Activated T-helper 2 cell treated with anti-CD3 and anti-CD28 coated beads, Interferon-gamma antibody, Interleukin-2, Interleukin-4, amounts not matched to agents 10 μg/mL and 5 μg/mL and 100 μg/mL, durations not matched to agents 14 hours and 24 hours and 36 hours (primary cell): ENCODE measurements at regions not wholly inside any gene's neighbourhood (a gene's known extent, or its start where the extent isn't known, plus 50 kb on each side); places are given as distances from the start of the nearest gene placed in this dataset.

Experiments
- DNase-seq: peaks from one replicate; pipeline ENCODE4 v3.0.0; 2021; ENCODE audit warnings: low spot score
- H3K27ac Mint-ChIP-seq: one replicate; pipeline ENCODE4 v1.8.0; 2021; ENCODE audit warnings: mixed read lengths
- H3K27me3 Mint-ChIP-seq: one replicate; pipeline ENCODE4 v1.8.0; 2021; ENCODE audit warnings: low read depth, mixed read lengths
- H3K36me3 Mint-ChIP-seq: one replicate; pipeline ENCODE4 v1.8.0; 2021; ENCODE audit warnings: low read depth, mixed read lengths
- H3K4me1 Mint-ChIP-seq: one replicate; pipeline ENCODE4 v1.8.0; 2021; ENCODE audit warnings: low read depth, mixed read lengths
- H3K4me3 Mint-ChIP-seq: one replicate; pipeline ENCODE4 v1.8.0; 2021; ENCODE audit warnings: low read depth, mild to moderate bottlenecking, moderate library complexity, mixed read lengths
- H3K9me3 Mint-ChIP-seq: one replicate; pipeline ENCODE4 v1.8.0; 2021; ENCODE audit warnings: mixed read lengths
- intact Hi-C: fragments of 100-400 bp; cut with micrococcal nuclease; formaldehyde crosslinking; loops from one replicate; pipeline ENCODE4 v1.15.1; 2023

DNA sequence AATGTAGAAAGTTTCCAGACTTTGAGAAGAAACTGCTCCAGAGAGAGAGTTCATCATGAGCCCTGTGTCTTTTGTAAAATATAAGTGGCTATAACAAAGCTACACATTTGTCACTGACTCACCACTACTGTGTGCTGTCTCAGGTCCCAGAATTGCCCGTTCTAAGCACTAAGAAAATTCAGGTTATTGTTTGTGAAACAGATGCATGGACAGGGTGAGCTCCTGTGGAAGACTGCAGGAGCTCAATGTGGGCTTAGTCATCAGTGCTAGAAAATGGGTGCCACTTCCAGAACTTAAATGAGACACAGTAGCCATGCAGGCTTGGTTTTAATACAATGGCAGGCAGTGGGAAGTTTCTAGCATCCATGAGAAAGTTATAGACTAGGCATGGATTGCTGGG, 251.4 kb upstream of the RBMY1B start:
- no peaks in the 10 kb centered on the region for H3K9me3 Mint-ChIP-seq
- peak overlapping the region; percentile 42 for H3K27ac Mint-ChIP-seq
- peaks cover 9% of the 10 kb centered on the region for H3K36me3 Mint-ChIP-seq
- intact Hi-C loops: loop anchor here (2.0 to 10.0 kb wide), 5 partner anchors 152 to 685 kb away; partner anchors contain the start of gene EIF1AY
- DNase-seq: no peak
- no peaks in the 10 kb centered on the region for H3K27me3 Mint-ChIP-seq
- H3K4me3 Mint-ChIP-seq: no peak overlapping the region
- H3K4me1 Mint-ChIP-seq: peaks cover 34% of the 10 kb centered on the region

DNA sequence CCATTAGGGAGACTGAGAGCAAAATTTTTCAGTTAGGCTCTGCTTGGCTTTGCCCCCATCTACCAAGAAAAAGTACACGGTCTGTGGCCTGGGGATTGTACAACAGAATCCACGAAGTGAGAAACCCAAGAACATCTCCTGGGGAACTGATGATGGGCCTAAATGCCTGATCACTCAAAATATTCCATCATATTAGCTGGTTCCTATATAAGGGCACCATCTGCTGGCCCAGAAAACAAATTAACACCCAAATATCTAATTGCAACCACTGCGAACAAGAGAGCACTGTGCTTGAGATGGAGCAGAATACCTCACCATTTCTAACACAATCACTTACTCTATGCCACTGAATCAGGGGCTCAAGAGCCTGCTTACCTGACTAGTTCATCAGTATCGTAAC, 250.8 kb upstream of the RBMY1B start:
- no peaks in the 10 kb centered on the region for H3K27me3 Mint-ChIP-seq
- H3K4me1 Mint-ChIP-seq: peaks cover 32% of the 10 kb centered on the region
- H3K27ac Mint-ChIP-seq: peak overlapping the region; percentile 42
- H3K4me3 Mint-ChIP-seq: no peak overlapping the region
- no peak for DNase-seq
- H3K36me3 Mint-ChIP-seq: peaks cover 9% of the 10 kb centered on the region
- intact Hi-C loops: loop anchor here (10.0 kb wide), 2 partner anchors 296 to 516 kb away; no protein-coding TSS in a partner anchor
- no peaks in the 10 kb centered on the region for H3K9me3 Mint-ChIP-seq

DNA sequence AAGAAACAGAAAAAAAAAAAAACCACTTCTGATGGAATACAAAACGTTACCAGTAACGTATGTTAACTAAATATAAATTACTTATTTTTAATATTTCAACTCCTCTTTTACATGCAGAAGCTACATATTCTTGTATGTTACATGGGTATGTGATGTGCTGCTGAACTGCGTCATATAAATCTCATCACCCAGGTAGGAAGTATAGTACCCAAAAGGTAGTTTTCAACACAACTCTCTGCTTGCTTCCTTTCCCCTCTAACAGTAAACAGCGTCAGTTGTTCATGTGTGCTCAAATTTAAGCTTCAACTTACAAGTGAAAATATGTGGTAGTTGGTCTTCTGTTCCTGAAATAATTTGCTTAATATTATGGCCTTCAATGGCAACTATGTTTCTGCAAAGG, 250.0 kb upstream of the RBMY1B start:
- intact Hi-C loops: loop anchor here (10.0 kb wide), 2 partner anchors 296 to 516 kb away; no protein-coding TSS in a partner anchor
- Mint-ChIP-seq H3K9me3 (no peaks in the 10 kb centered on the region), H3K27ac (peak overlapping the region; percentile 12), H3K36me3 (peaks cover 9% of the 10 kb centered on the region), H3K4me3 (no peak overlapping the region), H3K4me1 (peaks cover 30% of the 10 kb centered on the region), H3K27me3 (no peaks in the 10 kb centered on the region)
- no peak for DNase-seq

DNA sequence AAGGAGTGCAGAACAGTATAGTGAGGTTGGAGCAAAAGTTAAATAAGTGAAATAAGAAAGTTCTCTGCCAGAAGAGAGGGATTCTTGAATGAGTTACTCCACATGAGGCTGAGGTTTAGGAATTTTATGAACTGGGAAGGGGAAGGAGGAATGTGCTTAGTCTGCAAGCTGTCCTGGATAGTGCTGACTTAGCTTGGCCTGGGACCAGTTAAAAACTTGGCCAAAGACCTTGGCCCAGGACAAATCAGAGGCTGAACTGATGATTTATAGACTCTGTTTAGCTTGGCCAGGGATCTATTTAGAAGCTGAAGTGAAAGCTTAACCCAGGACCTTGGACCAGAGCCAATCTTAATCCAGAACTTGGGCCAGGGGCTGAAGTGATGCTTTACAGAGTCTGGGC, 244.4 kb upstream of the RBMY1B start:
- no peak overlapping the region for H3K4me3 Mint-ChIP-seq
- intact Hi-C loops: loop anchor here (10.0 kb wide), 2 partner anchors 302 to 522 kb away; no protein-coding TSS in a partner anchor
- DNase-seq: no peak
- H3K36me3 Mint-ChIP-seq: peaks cover 4% of the 10 kb centered on the region
- no peaks in the 10 kb centered on the region for H3K27me3 Mint-ChIP-seq
- no peaks in the 10 kb centered on the region for H3K9me3 Mint-ChIP-seq
- H3K4me1 Mint-ChIP-seq: peaks cover 6% of the 10 kb centered on the region
- H3K27ac Mint-ChIP-seq: no peak overlapping the region

DNA sequence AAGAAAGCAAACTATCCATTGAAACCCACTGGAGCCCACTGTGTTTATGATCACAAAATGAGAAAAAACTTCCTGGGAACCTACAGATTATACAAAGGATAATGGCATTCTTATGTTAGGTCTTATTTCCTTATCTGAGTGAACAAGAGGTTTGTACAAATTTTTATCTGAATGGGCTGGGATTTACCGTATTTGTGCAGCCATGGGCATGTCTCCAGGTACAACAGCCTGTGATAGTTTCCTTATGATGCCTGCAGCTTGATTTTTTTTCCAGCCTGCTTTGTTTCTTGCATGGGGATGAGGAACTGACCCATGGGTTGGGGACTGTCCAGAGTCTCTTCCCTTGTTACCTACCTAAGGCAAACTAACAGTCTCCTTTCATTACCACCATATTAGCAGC, 244.0 kb upstream of the RBMY1B start:
- Mint-ChIP-seq H3K27me3 (no peaks in the 10 kb centered on the region), H3K27ac (no peak overlapping the region), H3K4me3 (no peak overlapping the region), H3K9me3 (no peaks in the 10 kb centered on the region), H3K4me1 (peaks cover 3% of the 10 kb centered on the region), H3K36me3 (peaks cover 4% of the 10 kb centered on the region)
- intact Hi-C loops: loop anchor here (10.0 kb wide), 2 partner anchors 302 to 522 kb away; no protein-coding TSS in a partner anchor
- no peak for DNase-seq

DNA sequence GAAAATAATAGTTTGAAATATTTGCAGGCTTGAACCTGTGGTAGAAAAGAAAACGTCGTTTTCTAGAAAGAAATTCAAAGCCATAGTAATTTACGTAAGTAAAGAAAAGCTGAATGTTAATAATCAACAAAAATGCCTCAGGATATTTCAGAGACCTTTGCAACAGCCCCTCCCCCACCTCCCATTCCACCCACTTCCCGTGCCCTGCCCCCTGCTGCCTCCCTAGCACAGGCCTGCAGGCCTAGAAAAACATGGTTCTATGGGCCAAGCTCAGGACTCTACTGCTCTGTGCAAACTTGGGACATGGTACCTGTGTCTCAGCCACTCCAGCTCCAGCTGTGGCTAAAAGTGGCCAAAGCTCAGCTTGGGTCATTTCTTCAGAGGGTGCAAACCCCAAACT, 223.4 kb upstream of the RBMY1B start:
- Mint-ChIP-seq H3K27ac (no peak overlapping the region), H3K9me3 (no peaks in the 10 kb centered on the region), H3K27me3 (no peaks in the 10 kb centered on the region), H3K4me3 (no peak overlapping the region), H3K4me1 (peaks cover 2% of the 10 kb centered on the region), H3K36me3 (no peaks in the 10 kb centered on the region)
- DNase-seq: no peak
- intact Hi-C loops: no loop called here

DNA sequence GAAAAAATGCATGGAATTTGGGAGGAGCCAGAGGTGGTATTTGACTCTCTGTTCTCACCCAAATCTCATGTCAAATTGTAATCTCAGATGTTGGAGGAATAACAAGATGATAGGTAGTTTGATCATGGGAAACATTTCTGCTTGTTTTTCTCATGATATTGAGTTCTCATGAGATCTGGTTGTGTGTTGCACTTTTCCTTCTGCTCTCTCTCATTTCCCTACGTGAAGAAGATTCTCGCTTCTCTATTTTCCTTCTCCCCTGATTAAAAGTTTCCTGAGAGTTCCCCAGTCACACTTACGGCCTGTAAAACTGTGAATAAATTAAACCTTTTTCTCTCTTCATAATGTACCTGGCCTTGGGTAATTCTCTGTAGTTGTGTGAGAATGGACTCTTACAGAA, 222.2 kb upstream of the RBMY1B start:
- H3K4me3 Mint-ChIP-seq: no peak overlapping the region
- H3K4me1 Mint-ChIP-seq: peaks cover 2% of the 10 kb centered on the region
- no peak overlapping the region for H3K27ac Mint-ChIP-seq
- DNase-seq: no peak
- no peaks in the 10 kb centered on the region for H3K9me3 Mint-ChIP-seq
- intact Hi-C loops: no loop called here
- no peaks in the 10 kb centered on the region for H3K27me3 Mint-ChIP-seq
- no peaks in the 10 kb centered on the region for H3K36me3 Mint-ChIP-seq

DNA sequence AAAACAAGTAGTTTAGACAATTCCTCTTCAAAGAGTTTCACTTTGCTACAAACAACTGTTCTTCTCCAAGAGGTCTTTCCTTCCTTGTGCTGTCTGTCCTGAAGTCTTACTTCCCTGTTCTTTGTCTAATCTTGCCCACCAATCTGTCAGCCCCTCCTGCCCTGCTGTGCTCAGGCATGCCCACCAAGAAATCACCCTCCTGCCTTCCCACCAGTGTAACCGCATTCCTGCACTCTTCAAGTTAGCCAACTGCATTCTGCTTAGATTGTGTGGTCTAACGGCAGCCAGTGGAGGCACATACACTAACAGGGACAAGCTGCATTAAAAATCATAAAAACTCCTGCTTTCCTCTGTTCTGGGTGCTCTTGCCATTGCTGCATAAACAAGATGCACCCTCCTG, 215.9 kb upstream of the RBMY1B start:
- no peak overlapping the region for H3K27ac Mint-ChIP-seq
- no peaks in the 10 kb centered on the region for H3K27me3 Mint-ChIP-seq
- intact Hi-C loops: no loop called here
- peaks cover 4% of the 10 kb centered on the region for H3K9me3 Mint-ChIP-seq
- no peak overlapping the region for H3K4me3 Mint-ChIP-seq
- peaks cover 6% of the 10 kb centered on the region for H3K4me1 Mint-ChIP-seq
- peaks cover 2% of the 10 kb centered on the region for H3K36me3 Mint-ChIP-seq
- no peak for DNase-seq

DNA sequence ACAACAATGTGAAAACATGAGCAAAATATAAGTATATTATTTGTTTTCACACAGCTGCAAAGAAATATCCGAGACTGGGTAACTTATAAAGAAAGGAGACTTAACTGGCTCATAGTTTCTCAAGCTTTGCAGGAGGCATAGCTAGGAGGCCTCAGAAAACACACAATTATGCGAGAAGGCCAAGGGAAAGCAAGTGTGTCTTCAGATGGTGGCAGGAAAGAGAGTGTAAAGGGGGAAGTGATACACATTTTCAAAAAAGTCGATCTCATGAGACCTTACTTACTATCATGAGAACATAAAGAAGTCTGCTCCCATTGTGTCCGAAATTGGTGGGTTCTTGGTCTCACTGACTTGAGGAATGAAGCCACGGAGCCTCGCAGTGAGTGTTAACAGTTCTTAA, 208.9 kb upstream of the RBMY1B start:
- Mint-ChIP-seq H3K4me3 (no peak overlapping the region), H3K27ac (no peak overlapping the region), H3K9me3 (no peaks in the 10 kb centered on the region), H3K36me3 (no peaks in the 10 kb centered on the region), H3K27me3 (no peaks in the 10 kb centered on the region), H3K4me1 (no peaks in the 10 kb centered on the region)
- no peak for DNase-seq
- intact Hi-C loops: no loop called here

DNA sequence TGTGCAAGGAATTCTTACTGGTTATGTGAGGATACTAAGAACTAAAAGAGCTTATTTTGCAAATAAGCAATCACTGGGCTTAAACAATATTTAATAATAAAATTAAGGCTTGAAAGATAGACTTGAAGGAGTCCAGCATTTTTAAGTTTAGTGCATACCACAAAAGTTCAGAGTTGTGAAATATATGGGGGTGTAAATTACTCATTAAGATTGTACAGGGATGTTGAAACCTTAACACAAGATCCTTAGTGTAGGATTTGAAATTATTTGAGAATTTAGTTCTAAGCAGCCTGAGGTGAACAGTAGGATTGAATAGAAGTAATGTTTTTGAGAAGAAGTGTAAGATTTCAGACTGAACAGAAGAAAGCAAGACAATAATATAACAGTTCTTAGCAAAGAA, 195.8 kb upstream of the RBMY1B start:
- intact Hi-C loops: no loop called here
- Mint-ChIP-seq H3K36me3 (no peaks in the 10 kb centered on the region), H3K4me3 (no peak overlapping the region), H3K27me3 (no peaks in the 10 kb centered on the region), H3K9me3 (no peaks in the 10 kb centered on the region), H3K4me1 (no peaks in the 10 kb centered on the region), H3K27ac (no peak overlapping the region)
- no peak for DNase-seq
